ENCODE measurements at regions not wholly inside any gene's neighbourhood (a gene's known extent, or its start where the extent isn't known, plus 50 kb on each side); places are given as distances from the start of the nearest gene placed in this dataset.
"Not testable (repeated sequence)": the region's sequence is repeated elsewhere in the genome, so short reads cannot be mapped to it uniquely, and the experiment has no call there.

DNA sequence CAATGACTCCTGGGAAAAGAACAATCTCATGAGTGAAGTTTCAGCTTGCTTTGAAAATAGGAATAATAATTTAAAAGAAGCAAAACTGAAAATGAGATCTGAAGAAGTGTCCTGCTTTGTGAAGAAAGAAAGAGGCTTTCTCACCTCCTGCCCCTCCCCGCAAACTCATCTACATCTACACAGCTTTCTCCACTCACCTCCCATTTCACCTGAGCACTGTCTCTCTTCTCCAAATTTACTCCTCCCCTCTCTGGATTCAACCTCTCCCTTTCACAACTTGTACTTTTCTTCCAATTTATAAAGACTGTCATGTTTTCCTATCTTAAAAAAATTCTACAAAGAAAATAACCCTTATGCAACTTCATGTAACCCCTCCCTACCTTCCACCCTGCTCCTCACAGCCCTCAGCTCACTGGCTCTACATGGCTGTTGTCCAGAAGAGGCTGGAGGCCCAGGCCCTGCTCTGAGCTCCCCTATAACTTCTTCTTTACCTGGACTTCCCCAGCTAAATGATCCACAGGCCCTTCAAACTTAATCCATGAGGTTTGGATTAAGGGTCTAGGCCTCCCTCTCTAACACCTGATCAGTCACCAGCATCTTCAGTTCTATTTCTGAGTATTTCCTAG, 188.3 kb upstream of the VIPR2 start:
- not testable (repeated sequence) for TF ChIP-seq POLR2A (IDR thresholded peaks at IDR 0.05)
- TF ChIP-seq, protein P1, sequence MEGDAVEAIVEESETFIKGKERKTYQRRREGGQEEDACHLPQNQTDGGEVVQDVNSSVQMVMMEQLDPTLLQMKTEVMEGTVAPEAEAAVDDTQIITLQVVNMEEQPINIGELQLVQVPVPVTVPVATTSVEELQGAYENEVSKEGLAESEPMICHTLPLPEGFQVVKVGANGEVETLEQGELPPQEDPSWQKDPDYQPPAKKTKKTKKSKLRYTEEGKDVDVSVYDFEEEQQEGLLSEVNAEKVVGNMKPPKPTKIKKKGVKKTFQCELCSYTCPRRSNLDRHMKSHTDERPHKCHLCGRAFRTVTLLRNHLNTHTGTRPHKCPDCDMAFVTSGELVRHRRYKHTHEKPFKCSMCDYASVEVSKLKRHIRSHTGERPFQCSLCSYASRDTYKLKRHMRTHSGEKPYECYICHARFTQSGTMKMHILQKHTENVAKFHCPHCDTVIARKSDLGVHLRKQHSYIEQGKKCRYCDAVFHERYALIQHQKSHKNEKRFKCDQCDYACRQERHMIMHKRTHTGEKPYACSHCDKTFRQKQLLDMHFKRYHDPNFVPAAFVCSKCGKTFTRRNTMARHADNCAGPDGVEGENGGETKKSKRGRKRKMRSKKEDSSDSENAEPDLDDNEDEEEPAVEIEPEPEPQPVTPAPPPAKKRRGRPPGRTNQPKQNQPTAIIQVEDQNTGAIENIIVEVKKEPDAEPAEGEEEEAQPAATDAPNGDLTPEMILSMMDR (IDR thresholded peaks at IDR 0.05): not testable (repeated sequence)

All from vagina (tissue), 2 donors.